ENCODE measurements at regions not wholly inside any gene's neighbourhood (a gene's known extent, or its start where the extent isn't known, plus 50 kb on each side); places are given as distances from the start of the nearest gene placed in this dataset.

GRCh38 chr17:53719229-53719628, 103.5 kb upstream of the KIF2B start:
- Histone ChIP-seq H3K27ac (no peak overlapping the region), H3K9me3 (no peaks in the 10 kb centered on the region; the same call in 1 of the 3 replicates), H3K4me2 (no peak overlapping the region), H3K4me1 (no peaks in the 10 kb centered on the region), H3K4me3 (no peak overlapping the region)
- ATAC-seq (no peak), DNase-seq (ENCODE audit: low read depth in 1 of 2, low spot score in 1 of 2) (no peak), FAIRE-seq (no peak)
- TF ChIP-seq, protein P1, sequence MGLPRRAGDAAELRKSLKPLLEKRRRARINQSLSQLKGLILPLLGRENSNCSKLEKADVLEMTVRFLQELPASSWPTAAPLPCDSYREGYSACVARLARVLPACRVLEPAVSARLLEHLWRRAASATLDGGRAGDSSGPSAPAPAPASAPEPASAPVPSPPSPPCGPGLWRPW (IDR thresholded peaks at IDR 0.05): no peak
- TF ChIP-seq, protein P2, sequence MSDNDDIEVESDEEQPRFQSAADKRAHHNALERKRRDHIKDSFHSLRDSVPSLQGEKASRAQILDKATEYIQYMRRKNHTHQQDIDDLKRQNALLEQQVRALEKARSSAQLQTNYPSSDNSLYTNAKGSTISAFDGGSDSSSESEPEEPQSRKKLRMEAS (IDR thresholded peaks at IDR 0.05): no peak
- TF ChIP-seq EP300 (IDR thresholded peaks at IDR 0.05): no peak
- no peak for TF ChIP-seq HOXB5 (CRISPR knock-in tag; IDR thresholded peaks at IDR 0.05)
- TF ChIP-seq PHF8 (IDR thresholded peaks at IDR 0.05; ENCODE audit: borderline replicate concordance, low read depth): no peak
- TF ChIP-seq ZC3H11A (IDR thresholded peaks at IDR 0.05): no peak
- TF ChIP-seq BCL3 (IDR thresholded peaks at IDR 0.05): no peak
- no peak for TF ChIP-seq RARB (CRISPR knock-in tag; IDR thresholded peaks at IDR 0.05)
- TF ChIP-seq NPAS2 (CRISPR knock-in tag; IDR thresholded peaks at IDR 0.05; ENCODE audit: borderline replicate concordance): no peak
- TF ChIP-seq FOSL2 (IDR thresholded peaks at IDR 0.05): no peak
- TF ChIP-seq FOSL2 (CRISPR knock-in tag; IDR thresholded peaks at IDR 0.05): no peak
- TF ChIP-seq, protein P3, sequence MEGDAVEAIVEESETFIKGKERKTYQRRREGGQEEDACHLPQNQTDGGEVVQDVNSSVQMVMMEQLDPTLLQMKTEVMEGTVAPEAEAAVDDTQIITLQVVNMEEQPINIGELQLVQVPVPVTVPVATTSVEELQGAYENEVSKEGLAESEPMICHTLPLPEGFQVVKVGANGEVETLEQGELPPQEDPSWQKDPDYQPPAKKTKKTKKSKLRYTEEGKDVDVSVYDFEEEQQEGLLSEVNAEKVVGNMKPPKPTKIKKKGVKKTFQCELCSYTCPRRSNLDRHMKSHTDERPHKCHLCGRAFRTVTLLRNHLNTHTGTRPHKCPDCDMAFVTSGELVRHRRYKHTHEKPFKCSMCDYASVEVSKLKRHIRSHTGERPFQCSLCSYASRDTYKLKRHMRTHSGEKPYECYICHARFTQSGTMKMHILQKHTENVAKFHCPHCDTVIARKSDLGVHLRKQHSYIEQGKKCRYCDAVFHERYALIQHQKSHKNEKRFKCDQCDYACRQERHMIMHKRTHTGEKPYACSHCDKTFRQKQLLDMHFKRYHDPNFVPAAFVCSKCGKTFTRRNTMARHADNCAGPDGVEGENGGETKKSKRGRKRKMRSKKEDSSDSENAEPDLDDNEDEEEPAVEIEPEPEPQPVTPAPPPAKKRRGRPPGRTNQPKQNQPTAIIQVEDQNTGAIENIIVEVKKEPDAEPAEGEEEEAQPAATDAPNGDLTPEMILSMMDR (IDR thresholded peaks at IDR 0.05): no peak
- TF ChIP-seq MAZ (IDR thresholded peaks at IDR 0.05; ENCODE audit: borderline replicate concordance, low read depth, low read length): no peak
- no peak for TF ChIP-seq EHF (CRISPR knock-in tag; IDR thresholded peaks at IDR 0.05)
- TF ChIP-seq ZNF302 (CRISPR knock-in tag; IDR thresholded peaks at IDR 0.05): no peak
- TF ChIP-seq FOSB (CRISPR knock-in tag; IDR thresholded peaks at IDR 0.05): no peak
- no peak for TF ChIP-seq KDM5A (IDR thresholded peaks at IDR 0.05)
- no peak for TF ChIP-seq SREBF2 (IDR thresholded peaks at IDR 0.05)
- ChIA-PET POLR2A (no interaction called here), CTCF (no interaction called here)

- H3K27ac ChIP-seq: no peak overlapping the region
- FAIRE-seq: no peak
- WGBS (ENCODE audit: missing lambda C conversion rate): 14% methylated on average over 4 of the region's 4 CpGs
- peaks cover 4% of the 10 kb centered on the region; the same call in 1 of the 3 replicates for H3K9me3 ChIP-seq
- no peak overlapping the region for H3K4me3 ChIP-seq
- no peak for ATAC-seq
- CTCF ChIA-PET: interaction anchor here (0.6 kb wide), 1 partner anchor 348 kb away, joined by 3 read pairs; no protein-coding TSS in a partner anchor
- no peak for DNase-seq (ENCODE audit: low read depth in 1 of 2, low spot score in 1 of 2)
- POLR2A ChIA-PET: no interaction called here
- TF ChIP-seq, protein P4, sequence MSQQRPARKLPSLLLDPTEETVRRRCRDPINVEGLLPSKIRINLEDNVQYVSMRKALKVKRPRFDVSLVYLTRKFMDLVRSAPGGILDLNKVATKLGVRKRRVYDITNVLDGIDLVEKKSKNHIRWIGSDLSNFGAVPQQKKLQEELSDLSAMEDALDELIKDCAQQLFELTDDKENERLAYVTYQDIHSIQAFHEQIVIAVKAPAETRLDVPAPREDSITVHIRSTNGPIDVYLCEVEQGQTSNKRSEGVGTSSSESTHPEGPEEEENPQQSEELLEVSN (IDR thresholded peaks at IDR 0.05; ENCODE audit: borderline replicate concordance, low read depth): no peak
- TF ChIP-seq CBX8 (IDR thresholded peaks at IDR 0.05) (no peak), FOSB (CRISPR knock-in tag; IDR thresholded peaks at IDR 0.05) (no peak), CEBPB (IDR thresholded peaks at IDR 0.05) (no peak), NPAS2 (CRISPR knock-in tag; IDR thresholded peaks at IDR 0.05; ENCODE audit: borderline replicate concordance) (no peak), HOXB13 (CRISPR knock-in tag; IDR thresholded peaks at IDR 0.05; ENCODE audit: low read depth) (no peak), HMGXB4 (CRISPR knock-in tag; IDR thresholded peaks at IDR 0.05; ENCODE audit: borderline replicate concordance) (no peak), ZFP36 (IDR thresholded peaks at IDR 0.05; ENCODE audit: borderline replicate concordance, partially characterized antibody) (no peak)
- TF ChIP-seq, protein P5, sequence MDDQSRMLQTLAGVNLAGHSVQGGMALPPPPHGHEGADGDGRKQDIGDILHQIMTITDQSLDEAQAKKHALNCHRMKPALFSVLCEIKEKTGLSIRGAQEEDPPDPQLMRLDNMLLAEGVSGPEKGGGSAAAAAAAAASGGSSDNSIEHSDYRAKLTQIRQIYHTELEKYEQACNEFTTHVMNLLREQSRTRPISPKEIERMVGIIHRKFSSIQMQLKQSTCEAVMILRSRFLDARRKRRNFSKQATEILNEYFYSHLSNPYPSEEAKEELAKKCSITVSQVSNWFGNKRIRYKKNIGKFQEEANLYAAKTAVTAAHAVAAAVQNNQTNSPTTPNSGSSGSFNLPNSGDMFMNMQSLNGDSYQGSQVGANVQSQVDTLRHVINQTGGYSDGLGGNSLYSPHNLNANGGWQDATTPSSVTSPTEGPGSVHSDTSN (IDR thresholded peaks at IDR 0.05): no peak
- H3K4me1 ChIP-seq: no peaks in the 10 kb centered on the region
- H3K4me2 ChIP-seq: no peak overlapping the region
Measured at GRCh38 chr17:53707566-53707965, 115.2 kb upstream of the KIF2B start.

Measured in A549 (cell line).